GM12864 (cell line): ENCODE measurements at regions not wholly inside any gene's neighbourhood (a gene's known extent, or its start where the extent isn't known, plus 50 kb on each side); places are given as distances from the start of the nearest gene placed in this dataset.

Experiments
- DNase-seq: peaks from one replicate; pipeline ENCODE4 v3.0.0-alpha.2; 2011; ENCODE audit warnings: low read depth
- H3K4me3 ChIP-seq: 2 replicates; pipeline ENCODE4 v1.5.1; 2011; ENCODE audit warnings: mild to moderate bottlenecking, low read depth, low read length, control low read depth
- CTCF ChIP-seq: IDR thresholded peaks from 2 replicates; pipeline ENCODE4 v1.5.1; 2011; ENCODE audit warnings: low read depth, mild to moderate bottlenecking, moderate library complexity, low read length, control low read depth, inconsistent platforms; ENCODE audit errors: missing control alignments

DNA sequence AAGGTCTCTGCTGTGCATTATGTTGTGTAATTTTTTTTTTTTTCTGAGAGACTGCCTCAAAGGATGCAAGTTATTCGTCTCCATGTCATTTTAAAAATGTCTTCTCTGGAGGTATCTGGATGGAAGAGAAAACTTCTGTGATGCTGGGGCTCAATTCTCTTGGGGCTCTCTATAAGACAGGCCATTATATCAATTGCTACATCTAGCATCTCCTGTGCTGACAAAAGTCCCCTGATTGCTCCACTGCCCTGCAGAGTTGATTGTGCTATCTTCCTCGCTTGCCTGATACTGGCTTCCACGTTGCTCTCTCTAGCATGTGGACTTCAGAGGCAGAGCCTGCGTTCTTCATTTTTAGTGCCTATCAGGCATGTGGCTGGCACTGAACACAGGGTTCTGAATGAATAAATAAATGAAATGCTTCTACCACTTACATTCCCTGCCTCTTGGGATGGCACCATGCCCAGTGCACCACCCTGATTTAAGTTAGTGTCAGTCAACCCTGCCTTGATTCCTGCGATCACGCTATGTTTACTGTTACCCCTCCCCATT is 1035.5 kb upstream of the EEF2KMT start:
- DNase-seq, result no peak
- H3K4me3 ChIP-seq, result no peak overlapping the region
- TF ChIP-seq CTCF, result no peak

DNA sequence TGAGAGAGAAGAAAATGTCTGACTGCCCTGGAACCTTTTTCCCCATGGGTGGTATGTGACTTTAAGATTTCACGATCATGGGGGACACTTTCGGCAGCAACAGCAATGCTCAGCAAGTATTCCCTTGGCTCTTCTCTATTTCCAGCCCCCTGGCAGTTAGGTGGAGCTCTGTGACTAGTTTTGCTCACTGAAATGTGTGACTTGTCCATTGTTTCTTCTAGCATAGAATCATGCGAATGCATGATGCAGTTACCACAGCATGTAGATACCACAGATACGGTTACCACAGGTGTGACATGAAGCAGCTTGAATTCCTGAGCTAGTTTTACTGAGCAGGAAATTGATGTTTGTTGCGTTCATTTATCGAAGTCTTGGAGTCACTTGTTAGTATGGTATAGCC is 1034.5 kb upstream of the EEF2KMT start:
- no peak overlapping the region for H3K4me3 ChIP-seq
- no peak for TF ChIP-seq CTCF
- no peak for DNase-seq

DNA sequence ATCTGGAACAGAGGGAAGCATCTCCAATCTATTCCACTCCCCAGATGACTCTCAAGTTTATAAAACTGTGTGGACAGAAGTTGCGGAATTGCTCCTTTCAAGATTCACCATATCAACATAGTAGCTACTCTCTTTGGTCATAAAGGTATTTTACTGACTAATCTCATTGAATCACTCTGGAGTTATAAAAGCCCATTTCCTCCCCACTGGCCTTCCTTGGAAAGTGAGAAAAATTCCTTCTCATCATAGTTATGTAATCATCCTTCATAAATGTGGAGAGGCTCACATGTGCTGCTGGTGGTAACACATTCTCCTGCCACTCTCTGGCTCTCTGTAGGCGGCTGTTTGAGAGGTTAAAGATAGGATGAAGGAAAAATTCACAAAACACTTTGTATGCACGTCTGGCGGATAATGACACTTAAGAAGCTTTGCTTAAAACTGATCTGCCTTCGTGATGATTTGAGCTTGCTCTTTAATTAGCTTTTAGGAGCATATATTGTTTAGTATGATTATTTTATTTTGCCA is 1034.0 kb upstream of the EEF2KMT start:
- no peak for DNase-seq
- TF ChIP-seq CTCF, result no peak
- H3K4me3 ChIP-seq, result no peak overlapping the region

GRCh38 chr16:6125483-6126259 is 1028.1 kb upstream of the EEF2KMT start:
- DNase-seq, result no peak
- no peak overlapping the region for H3K4me3 ChIP-seq
- TF ChIP-seq CTCF, result no peak

DNA sequence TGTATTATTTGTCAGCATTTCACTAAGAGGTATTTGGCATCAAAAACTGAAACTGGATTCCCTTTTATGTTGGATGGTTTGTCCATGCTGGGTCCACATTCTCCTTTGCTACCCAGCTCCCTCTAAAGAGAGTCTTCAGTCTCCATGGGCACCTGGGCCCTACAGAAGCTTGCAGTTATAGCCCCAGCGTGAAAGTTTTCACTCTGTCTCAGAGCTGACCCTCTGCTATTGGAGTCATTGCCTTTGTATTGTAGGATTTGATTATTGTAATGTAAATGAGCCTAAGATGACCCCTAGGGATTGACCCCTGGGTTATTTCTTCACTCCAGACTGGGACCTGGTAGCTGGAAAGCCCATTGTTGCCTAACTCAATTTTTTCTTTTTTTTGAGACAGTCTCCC is 1026.5 kb upstream of the EEF2KMT start:
- no peak for DNase-seq
- H3K4me3 ChIP-seq, result no peak overlapping the region
- no peak for TF ChIP-seq CTCF

DNA sequence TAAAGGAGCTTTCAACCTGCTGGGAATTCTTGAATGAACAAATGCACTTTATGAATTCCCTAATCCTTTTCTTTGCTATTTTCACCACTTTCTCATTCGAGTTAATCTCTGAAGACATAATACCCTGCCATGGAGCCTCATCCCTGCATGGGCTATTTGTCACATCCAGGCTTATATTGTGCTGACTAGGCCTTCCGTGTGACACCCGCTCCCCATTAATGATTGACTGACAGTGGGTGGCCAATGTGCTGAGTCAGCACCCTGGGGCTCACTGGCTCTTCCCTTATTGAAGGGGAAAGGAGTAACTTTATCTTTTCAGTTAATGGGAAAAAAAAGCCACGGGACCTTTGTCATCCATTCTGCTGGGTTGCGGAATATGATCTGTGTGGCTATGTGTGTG is 1024.8 kb upstream of the EEF2KMT start:
- TF ChIP-seq CTCF, result no peak
- no peak overlapping the region for H3K4me3 ChIP-seq
- DNase-seq, result no peak
